Astrocyte (in vitro differentiated cells and primary cell): ENCODE measurements at regions not wholly inside any gene's neighbourhood (a gene's known extent, or its start where the extent isn't known, plus 50 kb on each side); places are given as distances from the start of the nearest gene placed in this dataset.

ENCODE experiments used
- DNase-seq: peaks from one replicate; pipeline ENCODE4 v3.0.0-alpha.2; 2010; ENCODE audit warnings: low read depth
- FAIRE-seq: peaks from 2 replicates; lab custom pipeline; 2011; peaks lifted over from hg19 to GRCh38; lab: Jason Lieb, UNC
- H2AFZ ChIP-seq: 2 replicates; pipeline ENCODE4 v1.6.0; 2012; ENCODE audit warnings: low read depth, low read length, inconsistent platforms
- H3K27ac ChIP-seq: 2 replicates; pipeline ENCODE4 v1.5.1; 2011; ENCODE audit warnings: low read depth, low read length, inconsistent platforms
- H3K27me3 ChIP-seq: 2 replicates; pipeline ENCODE4 v1.6.0; 2011; ENCODE audit warnings: low read length, inconsistent platforms; ENCODE audit not compliant: insufficient read depth
- H3K36me3 ChIP-seq: 2 replicates; pipeline ENCODE4 v1.5.1; 2011; ENCODE audit warnings: low read length, inconsistent platforms; ENCODE audit not compliant: insufficient read depth
- H3K4me1 ChIP-seq: 2 replicates; pipeline ENCODE4 v1.5.1; 2011; ENCODE audit warnings: low read length, inconsistent platforms; ENCODE audit not compliant: insufficient read depth
- H3K4me2 ChIP-seq: 2 replicates; pipeline ENCODE4 v1.6.0; 2012; ENCODE audit warnings: low read length, inconsistent platforms
- H3K4me3 ChIP-seq: 2 replicates; pipeline ENCODE4 v1.5.1; 2011; ENCODE audit warnings: low read depth, mild to moderate bottlenecking, low read length, inconsistent platforms; ENCODE audit not compliant: insufficient read depth
- H3K79me2 ChIP-seq: 2 replicates; pipeline ENCODE4 v1.6.0; 2012; ENCODE audit warnings: mild to moderate bottlenecking, low read length, inconsistent platforms; ENCODE audit not compliant: insufficient read depth
- H3K9ac ChIP-seq: 2 replicates; pipeline ENCODE4 v1.6.0; 2012; ENCODE audit warnings: mild to moderate bottlenecking, low read length, inconsistent platforms
- H3K9me3 ChIP-seq: 2 replicates; pipeline ENCODE4 v1.5.1; 2012; ENCODE audit warnings: low read depth, mild to moderate bottlenecking, low read length, inconsistent platforms; ENCODE audit not compliant: insufficient read depth
- H4K20me1 ChIP-seq: 2 replicates; pipeline ENCODE4 v1.6.0; 2012; ENCODE audit warnings: low read length, inconsistent platforms; ENCODE audit not compliant: insufficient read depth
- H3K27ac Mint-ChIP-seq: one replicate; pipeline ENCODE4 v1.8.0; 2021; ENCODE audit warnings: mild to moderate bottlenecking, mixed read lengths; ENCODE audit not compliant: unreplicated experiment
- H3K27me3 Mint-ChIP-seq: one replicate; pipeline ENCODE4 v1.8.0; 2021; ENCODE audit warnings: low read depth, mixed read lengths; ENCODE audit not compliant: unreplicated experiment
- H3K36me3 Mint-ChIP-seq: one replicate; pipeline ENCODE4 v1.8.0; 2021; ENCODE audit warnings: low read depth, mixed read lengths; ENCODE audit not compliant: unreplicated experiment
- H3K4me1 Mint-ChIP-seq: one replicate; pipeline ENCODE4 v1.8.0; 2021; ENCODE audit warnings: low read depth, mixed read lengths; ENCODE audit not compliant: unreplicated experiment
- H3K4me3 Mint-ChIP-seq: one replicate; pipeline ENCODE4 v1.8.0; 2021; ENCODE audit warnings: mild to moderate bottlenecking, moderate library complexity, mixed read lengths; ENCODE audit not compliant: unreplicated experiment
- H3K9me3 Mint-ChIP-seq: one replicate; pipeline ENCODE4 v1.8.0; 2021; ENCODE audit warnings: mild to moderate bottlenecking, mixed read lengths; ENCODE audit not compliant: unreplicated experiment
- CTCF ChIP-seq: IDR thresholded peaks from 2 replicates; pipeline ENCODE4 v1.5.1; 2011; ENCODE audit warnings: low read depth, mild to moderate bottlenecking, inconsistent platforms, low read length, moderate library complexity; ENCODE audit not compliant: insufficient read depth
- EZH2 ChIP-seq: IDR thresholded peaks from 2 replicates; pipeline ENCODE4 v1.6.1; 2012; ENCODE audit warnings: mild to moderate bottlenecking, low read length, inconsistent platforms; ENCODE audit not compliant: insufficient read depth

- peak overlapping the region; percentile 40 for H3K9ac ChIP-seq
- Mint-ChIP-seq H3K4me3 (no peak overlapping the region), H3K9me3 (no peaks in the 10 kb centered on the region), H3K27ac (no peak overlapping the region), H3K27me3 (no peaks in the 10 kb centered on the region), H3K4me1 (peaks cover 14% of the 10 kb centered on the region), H3K36me3 (peaks cover 5% of the 10 kb centered on the region)
- no peaks in the 10 kb centered on the region for H3K9me3 ChIP-seq
- H3K27ac ChIP-seq, result no peak overlapping the region
- H3K27me3 ChIP-seq, result no peaks in the 10 kb centered on the region
- no peaks in the 10 kb centered on the region for H3K79me2 ChIP-seq
- H3K4me2 ChIP-seq, result peak overlapping the region; percentile 13
- H3K4me1 ChIP-seq, result no peaks in the 10 kb centered on the region
- FAIRE-seq (no peak), DNase-seq (no peak)
- H3K36me3 ChIP-seq, result no peaks in the 10 kb centered on the region
- no peak overlapping the region for H2AFZ ChIP-seq
- TF ChIP-seq EZH2, result no peak
- TF ChIP-seq CTCF, result no peak
- H4K20me1 ChIP-seq, result no peaks in the 10 kb centered on the region
- no peak overlapping the region for H3K4me3 ChIP-seq
These were observed 161.5 kb downstream of the SMAD6 start for GRCh38 chr15:66863390-66864085.

GRCh38 chr15:66864086-66864830 is 162.2 kb downstream of the SMAD6 start:
- Histone ChIP-seq H3K27me3 (no peaks in the 10 kb centered on the region), H3K4me2 (no peak overlapping the region), H3K27ac (no peak overlapping the region), H3K79me2 (no peaks in the 10 kb centered on the region), H3K4me3 (no peak overlapping the region), H2AFZ (no peak overlapping the region), H3K9me3 (no peaks in the 10 kb centered on the region), H3K36me3 (no peaks in the 10 kb centered on the region), H4K20me1 (no peaks in the 10 kb centered on the region), H3K9ac (no peak overlapping the region), H3K4me1 (no peaks in the 10 kb centered on the region)
- Mint-ChIP-seq H3K36me3 (peaks cover 5% of the 10 kb centered on the region), H3K27me3 (no peaks in the 10 kb centered on the region), H3K27ac (no peak overlapping the region), H3K4me1 (peaks cover 20% of the 10 kb centered on the region), H3K4me3 (no peak overlapping the region), H3K9me3 (no peaks in the 10 kb centered on the region)
- TF ChIP-seq EZH2 (no peak), CTCF (no peak)
- FAIRE-seq, result no peak
- no peak for DNase-seq

- FAIRE-seq (no peak), DNase-seq (no peak)
- Mint-ChIP-seq H3K36me3 (peaks cover 5% of the 10 kb centered on the region), H3K9me3 (no peaks in the 10 kb centered on the region), H3K4me3 (no peak overlapping the region), H3K27ac (no peak overlapping the region), H3K4me1 (peaks cover 22% of the 10 kb centered on the region), H3K27me3 (no peaks in the 10 kb centered on the region)
- Histone ChIP-seq H3K4me3 (no peak overlapping the region), H3K27me3 (no peaks in the 10 kb centered on the region), H3K9ac (no peak overlapping the region), H3K9me3 (no peaks in the 10 kb centered on the region), H3K4me1 (no peaks in the 10 kb centered on the region), H3K36me3 (no peaks in the 10 kb centered on the region), H3K79me2 (no peaks in the 10 kb centered on the region), H4K20me1 (no peaks in the 10 kb centered on the region), H3K4me2 (no peak overlapping the region), H2AFZ (no peak overlapping the region), H3K27ac (no peak overlapping the region)
- TF ChIP-seq CTCF (no peak), EZH2 (no peak)
These were observed 162.8 kb downstream of the SMAD6 start for GRCh38 chr15:66864871-66865281.
